DND-41 (cell line): ENCODE measurements at regions not wholly inside any gene's neighbourhood (a gene's known extent, or its start where the extent isn't known, plus 50 kb on each side); places are given as distances from the start of the nearest gene placed in this dataset.

Source experiments
- ATAC-seq: fragments of 200-7000 bp; cut with Tn5 transposase; 3 replicates; pipeline ENCODE4 v1.9.1; 2021; ENCODE audit warnings: low read depth; ENCODE audit not compliant: insufficient read depth
- DNase-seq: peaks from one replicate; pipeline ENCODE4 v3.0.0-alpha.2; 2020
- H2AFZ ChIP-seq: 2 replicates; pipeline ENCODE4 v1.6.0; 2012; ENCODE audit warnings: low read depth, low read length
- H3K27ac ChIP-seq: 2 replicates; pipeline ENCODE4 v1.5.1; 2012; ENCODE audit warnings: low read length, inconsistent platforms
- H3K27me3 ChIP-seq: fragments of 200-600 bp; sonication (generic); 2 replicates; pipeline ENCODE4 v1.6.0; 2012; ENCODE audit warnings: low read length, mild to moderate bottlenecking, inconsistent platforms; ENCODE audit not compliant: insufficient read depth, poor library complexity
- H3K36me3 ChIP-seq: 2 replicates; pipeline ENCODE4 v1.5.1; 2012; ENCODE audit warnings: low read length, inconsistent platforms; ENCODE audit not compliant: insufficient read depth
- H3K4me1 ChIP-seq: 2 replicates; pipeline ENCODE4 v1.5.1; 2012; ENCODE audit warnings: mild to moderate bottlenecking, low read length; ENCODE audit not compliant: insufficient read depth
- H3K4me2 ChIP-seq: 2 replicates; pipeline ENCODE4 v1.6.0; 2012; ENCODE audit warnings: mild to moderate bottlenecking, moderate library complexity, low read length, inconsistent platforms; ENCODE audit not compliant: insufficient read depth
- H3K4me3 ChIP-seq, 2 experiments: fragments of 200-600 bp in 1 of 2; shearing (Covaris generic) in 1 of 2; 2 replicates each; pipeline ENCODE4 v1.5.1; 2012 to 2016; ENCODE audit warnings: inconsistent platforms in 2 of 2, low read length in 2 of 2, mild to moderate bottlenecking in 2 of 2, low read depth in 1 of 2, moderate library complexity in 1 of 2
- H3K79me2 ChIP-seq: 2 replicates; pipeline ENCODE4 v1.6.0; 2012; ENCODE audit warnings: low read length, inconsistent platforms; ENCODE audit not compliant: insufficient read depth
- H3K9ac ChIP-seq: 2 replicates; pipeline ENCODE4 v1.6.0; 2012; ENCODE audit warnings: low read depth, mild to moderate bottlenecking, inconsistent platforms, low read length, moderate library complexity
- H3K9me3 ChIP-seq: 2 replicates; pipeline ENCODE4 v1.5.1; 2012; ENCODE audit warnings: low read length, moderate library complexity, mild to moderate bottlenecking, inconsistent platforms; ENCODE audit not compliant: insufficient read depth, severe bottlenecking
- H4K20me1 ChIP-seq: 2 replicates; pipeline ENCODE4 v1.6.0; 2012; ENCODE audit warnings: low read length; ENCODE audit not compliant: insufficient read depth
- CTCF ChIP-seq: IDR thresholded peaks from 2 replicates; pipeline ENCODE4 v1.5.1; 2012; ENCODE audit warnings: borderline replicate concordance, low read length, moderate library complexity, mild to moderate bottlenecking; ENCODE audit not compliant: poor library complexity, severe bottlenecking; ENCODE audit errors: extremely low read depth
- EZH2 ChIP-seq: IDR thresholded peaks from 3 replicates; pipeline ENCODE4 v1.6.1; 2012; ENCODE audit warnings: borderline replicate concordance, low read depth, mild to moderate bottlenecking, moderate library complexity, low read length, inconsistent platforms; ENCODE audit not compliant: severe bottlenecking

- Histone ChIP-seq H3K4me1 (no peaks in the 10 kb centered on the region), H3K9ac (no peak overlapping the region), H3K27ac (no peak overlapping the region), H2AFZ (no peak overlapping the region), H3K79me2 (no peaks in the 10 kb centered on the region), H3K36me3 (no peaks in the 10 kb centered on the region), H3K4me2 (no peak overlapping the region), H3K9me3 (no peaks in the 10 kb centered on the region), H4K20me1 (no peaks in the 10 kb centered on the region), H3K27me3 (no peaks in the 10 kb centered on the region), H3K4me3 (no peak overlapping the region)
- ATAC-seq (no peak), DNase-seq (no peak)
- TF ChIP-seq EZH2 (no peak), CTCF (no peak)
Measured at GRCh38 chr5:167448376-167448775, 843.1 kb upstream of the WWC1 start.

GRCh38 chr5:167451076-167451475 is 840.4 kb upstream of the WWC1 start:
- H2AFZ ChIP-seq, result no peak overlapping the region
- no peaks in the 10 kb centered on the region for H3K9me3 ChIP-seq
- H3K4me2 ChIP-seq, result no peak overlapping the region
- DNase-seq, result no peak
- H4K20me1 ChIP-seq, result no peaks in the 10 kb centered on the region
- ATAC-seq, result no peak
- no peaks in the 10 kb centered on the region for H3K36me3 ChIP-seq
- no peak overlapping the region for H3K4me3 ChIP-seq
- no peak overlapping the region for H3K27ac ChIP-seq
- TF ChIP-seq EZH2 (no peak), CTCF (no peak)
- no peak overlapping the region for H3K9ac ChIP-seq
- no peaks in the 10 kb centered on the region for H3K4me1 ChIP-seq
- H3K27me3 ChIP-seq, result no peaks in the 10 kb centered on the region
- no peaks in the 10 kb centered on the region for H3K79me2 ChIP-seq

- H2AFZ ChIP-seq, result no peak overlapping the region
- no peaks in the 10 kb centered on the region for H3K9me3 ChIP-seq
- H3K27ac ChIP-seq, result no peak overlapping the region
- no peaks in the 10 kb centered on the region for H4K20me1 ChIP-seq
- no peak for ATAC-seq
- no peaks in the 10 kb centered on the region for H3K27me3 ChIP-seq
- no peak overlapping the region for H3K4me2 ChIP-seq
- no peaks in the 10 kb centered on the region for H3K79me2 ChIP-seq
- no peak overlapping the region for H3K9ac ChIP-seq
- no peaks in the 10 kb centered on the region for H3K36me3 ChIP-seq
- DNase-seq, result no peak
- no peaks in the 10 kb centered on the region for H3K4me1 ChIP-seq
- no peak for TF ChIP-seq EZH2
- TF ChIP-seq CTCF, result no peak
- no peak overlapping the region for H3K4me3 ChIP-seq
Measured at GRCh38 chr5:167452136-167452535, 839.3 kb upstream of the WWC1 start.
